Gastroesophageal sphincter (tissue), 4 donors: ENCODE measurements at regions not wholly inside any gene's neighbourhood (a gene's known extent, or its start where the extent isn't known, plus 50 kb on each side); places are given as distances from the start of the nearest gene placed in this dataset.

Source experiments
- ATAC-seq: fragments of 150-250 bp; one replicate; pipeline ENCODE4 v1.9.1; 2016; ENCODE audit warnings: mild to moderate bottlenecking, moderate library complexity
- H3K27ac ChIP-seq, 4 donors: fragments of 200-600 bp; sonication (generic) in 3 of 4; 1 replicate in 3 of 4; 2 replicates in 1 of 4; pipeline ENCODE4 v1.5.1; 2016 to 2019
- H3K27me3 ChIP-seq: fragments of 200-600 bp; sonication (generic); one replicate; pipeline ENCODE4 v1.5.1; 2019
- H3K36me3 ChIP-seq, 2 donors: fragments of 200-600 bp; sonication (generic); one replicate each; pipeline ENCODE4 v1.5.1; 2019; ENCODE audit warnings: control low read depth in 1 of 2
- H3K4me1 ChIP-seq, 3 donors: fragments of 200-600 bp; sonication (generic); 1 replicate in 2 of 3; 2 replicates in 1 of 3; pipeline ENCODE4 v1.5.1; 2016 to 2019; ENCODE audit warnings: control low read depth in 2 of 3
- H3K4me3 ChIP-seq, 2 donors: fragments of 200-600 bp; sonication (generic); one replicate each; pipeline ENCODE4 v1.5.1; 2019; ENCODE audit warnings: mild to moderate bottlenecking in 1 of 2, moderate library complexity in 1 of 2
- H3K9me3 ChIP-seq, 3 donors: fragments of 200-600 bp; sonication (generic); one replicate each; pipeline ENCODE4 v1.5.1; 2017 to 2019; ENCODE audit warnings: control low read depth in 2 of 3
- CTCF ChIP-seq, 4 experiments: fragments of 200-600 bp in 2 of 4; fragments of 450-650 bp in 2 of 4; sonication (generic) in 1 of 4; IDR thresholded peaks; one replicate each; pipeline ENCODE4 v1.5.1; 2017 to 2019; ENCODE audit warnings: antibody characterized with exemption in 4 of 4, mild to moderate bottlenecking in 2 of 4, moderate library complexity in 2 of 4
- EP300 ChIP-seq: sonication (generic); formaldehyde crosslinking; IDR thresholded peaks from one replicate; pipeline ENCODE4 v1.6.1; 2017; ENCODE audit warnings: antibody characterized with exemption, mild to moderate bottlenecking
- POLR2A ChIP-seq, 2 donors: fragments of 450-650 bp; IDR thresholded peaks; one replicate each; pipeline ENCODE4 v1.6.1; 2017; ENCODE audit warnings: antibody characterized with exemption in 2 of 2, mild to moderate bottlenecking in 2 of 2, moderate library complexity in 1 of 2
- POLR2AphosphoS5 ChIP-seq: sonication (generic); formaldehyde crosslinking; IDR thresholded peaks from one replicate; pipeline ENCODE4 v1.6.1; 2017; ENCODE audit warnings: antibody characterized with exemption
- WGBS, 2 donors: methylation state at CpG; one replicate each; pipeline ENCODE4 v1.1.5; 2018; ENCODE audit warnings: low coverage in 1 of 2; 5-methylcytosine and 5-hydroxymethylcytosine counted together

GRCh38 chr1:118360817-118361216, 175.8 kb upstream of the SPAG17 start:
- Histone ChIP-seq H3K27ac (no peak overlapping the region), H3K27me3 (no peaks in the 10 kb centered on the region), H3K4me3 (no peak overlapping the region), H3K36me3 (no peaks in the 10 kb centered on the region), H3K9me3 (peaks cover 0 to 39% (median 0%) of the 10 kb centered on the region in 3 donors), H3K4me1 (no peaks in the 10 kb centered on the region)
- no peak for ATAC-seq
- WGBS, 2 donors: 49 to 56% methylated on average over 2 of the region's 2 CpGs
- TF ChIP-seq EP300 (no peak), CTCF (IDR thresholded peaks at IDR 0.05) (no peak), POLR2AphosphoS5 (no peak), POLR2A (IDR thresholded peaks at IDR 0.05) (no peak)

GRCh38 chr1:118346936-118347335, 161.9 kb upstream of the SPAG17 start:
- no peak overlapping the region for H3K27ac ChIP-seq
- H3K4me1 ChIP-seq: no peaks in the 10 kb centered on the region
- H3K27me3 ChIP-seq: no peaks in the 10 kb centered on the region
- H3K9me3 ChIP-seq: no peaks in the 10 kb centered on the region
- 35 to 73% methylated on average over 2 to 3 of the region's 3 CpGs for WGBS, 2 donors
- H3K36me3 ChIP-seq: no peaks in the 10 kb centered on the region
- ATAC-seq: no peak
- H3K4me3 ChIP-seq: no peak overlapping the region
- TF ChIP-seq POLR2AphosphoS5: no peak
- no peak for TF ChIP-seq POLR2A (IDR thresholded peaks at IDR 0.05)
- TF ChIP-seq CTCF (IDR thresholded peaks at IDR 0.05): no peak
- TF ChIP-seq EP300: no peak

- 62 to 77% methylated on average over 4 to 5 of the region's 5 CpGs for WGBS, 2 donors
- Histone ChIP-seq H3K4me1 (peaks cover 0 to 25% (median 0%) of the 10 kb centered on the region in 3 donors), H3K27ac (no peak overlapping the region), H3K9me3 (no peaks in the 10 kb centered on the region), H3K27me3 (no peaks in the 10 kb centered on the region), H3K4me3 (no peak overlapping the region), H3K36me3 (no peaks in the 10 kb centered on the region)
- TF ChIP-seq CTCF (IDR thresholded peaks at IDR 0.05) (no peak), EP300 (no peak), POLR2AphosphoS5 (no peak), POLR2A (IDR thresholded peaks at IDR 0.05) (no peak)
- ATAC-seq: no peak
Measured at GRCh38 chr1:118340928-118341910, 156.2 kb upstream of the SPAG17 start.

- no peaks in the 10 kb centered on the region for H3K27me3 ChIP-seq
- peaks cover 0 to 25% (median 0%) of the 10 kb centered on the region in 3 donors for H3K4me1 ChIP-seq
- no peaks in the 10 kb centered on the region for H3K9me3 ChIP-seq
- no peak for ATAC-seq
- H3K36me3 ChIP-seq: no peaks in the 10 kb centered on the region
- TF ChIP-seq POLR2AphosphoS5 (no peak), CTCF (IDR thresholded peaks at IDR 0.05) (no peak), EP300 (no peak), POLR2A (IDR thresholded peaks at IDR 0.05) (no peak)
- H3K4me3 ChIP-seq: no peak overlapping the region
- H3K27ac ChIP-seq: no peak overlapping the region
- WGBS, 2 donors: 63 to 85% methylated on average over 4 of the region's 4 CpGs
Measured at GRCh38 chr1:118339400-118340124, 154.5 kb upstream of the SPAG17 start.
